ENCODE measurements at regions not wholly inside any gene's neighbourhood (a gene's known extent, or its start where the extent isn't known, plus 50 kb on each side); places are given as distances from the start of the nearest gene placed in this dataset.

DNA sequence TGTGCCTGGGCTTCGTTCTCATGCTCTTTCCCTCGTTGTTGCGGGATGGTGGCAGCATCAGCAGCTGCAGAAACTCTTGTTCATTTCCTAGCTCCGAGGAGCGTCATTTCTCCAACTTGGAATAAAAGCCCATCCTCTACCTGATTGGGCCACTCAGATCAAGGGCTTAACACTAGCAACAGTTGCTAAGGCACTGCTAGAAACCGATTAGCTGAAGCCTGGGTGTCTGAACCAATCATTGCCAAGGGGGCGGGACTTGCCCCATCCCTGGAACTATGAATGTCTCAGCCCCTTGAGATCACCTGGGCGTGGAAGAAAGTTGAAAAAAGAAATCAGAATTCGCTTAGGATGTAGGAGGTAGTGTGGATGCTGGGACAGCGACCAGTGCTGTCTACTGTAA is 145.3 kb downstream of the FOXL1 start:
- no peak for DNase-seq (ENCODE audit: low spot score)
- Histone ChIP-seq H3K27me3 (ENCODE audit: control insufficient read depth in 4 of 4, insufficient read depth in 4 of 4, low read length in 3 of 4) (peaks cover 0 to 6% (median 0%) of the 10 kb centered on the region in 4 donors), H3K4me3 (ENCODE audit: low read depth in 1 of 3, low read length in 3 of 3) (no peak overlapping the region), H3K9ac (ENCODE audit: low read depth in 1 of 2, low read length in 2 of 2) (no peak overlapping the region), H3K9me3 (ENCODE audit: control insufficient read depth in 4 of 4, low read length in 3 of 4) (no peaks in the 10 kb centered on the region), H3K27ac (ENCODE audit: low read depth in 1 of 2, low read length in 2 of 2) (no peak overlapping the region), H3K4me1 (ENCODE audit: control insufficient read depth in 4 of 4, insufficient read depth in 4 of 4, low read length in 3 of 4) (no peaks in the 10 kb centered on the region), H3K36me3 (ENCODE audit: control insufficient read depth in 4 of 4, insufficient read depth in 3 of 4, low read depth in 1 of 4, low read length in 3 of 4) (no peaks in the 10 kb centered on the region)
- 73% methylated on average over 10 of the region's 10 CpGs for WGBS
- TF ChIP-seq, protein P1, sequence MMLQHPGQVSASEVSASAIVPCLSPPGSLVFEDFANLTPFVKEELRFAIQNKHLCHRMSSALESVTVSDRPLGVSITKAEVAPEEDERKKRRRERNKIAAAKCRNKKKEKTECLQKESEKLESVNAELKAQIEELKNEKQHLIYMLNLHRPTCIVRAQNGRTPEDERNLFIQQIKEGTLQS (IDR thresholded peaks at IDR 0.05): no peak
- TF ChIP-seq HNF4A (conservative IDR thresholded peaks at IDR 0.05) (no peak), FOXA1 (IDR thresholded peaks at IDR 0.05) (no peak), FOXA2 (IDR thresholded peaks at IDR 0.05) (no peak), YY1 (IDR thresholded peaks at IDR 0.05) (no peak), NR2F2 (IDR thresholded peaks at IDR 0.05) (no peak), SP1 (IDR thresholded peaks at IDR 0.05) (no peak), TAF1 (conservative IDR thresholded peaks at IDR 0.05) (no peak), JUND (IDR thresholded peaks at IDR 0.05) (no peak), RAD21 (IDR thresholded peaks at IDR 0.05) (no peak), GABPA (IDR thresholded peaks at IDR 0.05 in 1 of 2, conservative IDR thresholded peaks at IDR 0.05 in 1 of 2) (no peak), RXRA (IDR thresholded peaks at IDR 0.05) (no peak), HNF4G (IDR thresholded peaks at IDR 0.05) (no peak), EGR1 (IDR thresholded peaks at IDR 0.05; ENCODE audit: low read depth in 2 of 2) (no peak)
- TF ChIP-seq, protein P2, sequence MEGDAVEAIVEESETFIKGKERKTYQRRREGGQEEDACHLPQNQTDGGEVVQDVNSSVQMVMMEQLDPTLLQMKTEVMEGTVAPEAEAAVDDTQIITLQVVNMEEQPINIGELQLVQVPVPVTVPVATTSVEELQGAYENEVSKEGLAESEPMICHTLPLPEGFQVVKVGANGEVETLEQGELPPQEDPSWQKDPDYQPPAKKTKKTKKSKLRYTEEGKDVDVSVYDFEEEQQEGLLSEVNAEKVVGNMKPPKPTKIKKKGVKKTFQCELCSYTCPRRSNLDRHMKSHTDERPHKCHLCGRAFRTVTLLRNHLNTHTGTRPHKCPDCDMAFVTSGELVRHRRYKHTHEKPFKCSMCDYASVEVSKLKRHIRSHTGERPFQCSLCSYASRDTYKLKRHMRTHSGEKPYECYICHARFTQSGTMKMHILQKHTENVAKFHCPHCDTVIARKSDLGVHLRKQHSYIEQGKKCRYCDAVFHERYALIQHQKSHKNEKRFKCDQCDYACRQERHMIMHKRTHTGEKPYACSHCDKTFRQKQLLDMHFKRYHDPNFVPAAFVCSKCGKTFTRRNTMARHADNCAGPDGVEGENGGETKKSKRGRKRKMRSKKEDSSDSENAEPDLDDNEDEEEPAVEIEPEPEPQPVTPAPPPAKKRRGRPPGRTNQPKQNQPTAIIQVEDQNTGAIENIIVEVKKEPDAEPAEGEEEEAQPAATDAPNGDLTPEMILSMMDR (IDR thresholded peaks at IDR 0.05; ENCODE audit: low read depth, low read length, missing input control): no peak
- TF ChIP-seq, protein P3, sequence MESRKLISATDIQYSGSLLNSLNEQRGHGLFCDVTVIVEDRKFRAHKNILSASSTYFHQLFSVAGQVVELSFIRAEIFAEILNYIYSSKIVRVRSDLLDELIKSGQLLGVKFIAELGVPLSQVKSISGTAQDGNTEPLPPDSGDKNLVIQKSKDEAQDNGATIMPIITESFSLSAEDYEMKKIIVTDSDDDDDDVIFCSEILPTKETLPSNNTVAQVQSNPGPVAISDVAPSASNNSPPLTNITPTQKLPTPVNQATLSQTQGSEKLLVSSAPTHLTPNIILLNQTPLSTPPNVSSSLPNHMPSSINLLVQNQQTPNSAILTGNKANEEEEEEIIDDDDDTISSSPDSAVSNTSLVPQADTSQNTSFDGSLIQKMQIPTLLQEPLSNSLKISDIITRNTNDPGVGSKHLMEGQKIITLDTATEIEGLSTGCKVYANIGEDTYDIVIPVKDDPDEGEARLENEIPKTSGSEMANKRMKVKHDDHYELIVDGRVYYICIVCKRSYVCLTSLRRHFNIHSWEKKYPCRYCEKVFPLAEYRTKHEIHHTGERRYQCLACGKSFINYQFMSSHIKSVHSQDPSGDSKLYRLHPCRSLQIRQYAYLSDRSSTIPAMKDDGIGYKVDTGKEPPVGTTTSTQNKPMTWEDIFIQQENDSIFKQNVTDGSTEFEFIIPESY (IDR thresholded peaks at IDR 0.05): no peak
- TF ChIP-seq, protein P4, sequence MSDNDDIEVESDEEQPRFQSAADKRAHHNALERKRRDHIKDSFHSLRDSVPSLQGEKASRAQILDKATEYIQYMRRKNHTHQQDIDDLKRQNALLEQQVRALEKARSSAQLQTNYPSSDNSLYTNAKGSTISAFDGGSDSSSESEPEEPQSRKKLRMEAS (IDR thresholded peaks at IDR 0.05): no peak
- TF ChIP-seq, protein P5, sequence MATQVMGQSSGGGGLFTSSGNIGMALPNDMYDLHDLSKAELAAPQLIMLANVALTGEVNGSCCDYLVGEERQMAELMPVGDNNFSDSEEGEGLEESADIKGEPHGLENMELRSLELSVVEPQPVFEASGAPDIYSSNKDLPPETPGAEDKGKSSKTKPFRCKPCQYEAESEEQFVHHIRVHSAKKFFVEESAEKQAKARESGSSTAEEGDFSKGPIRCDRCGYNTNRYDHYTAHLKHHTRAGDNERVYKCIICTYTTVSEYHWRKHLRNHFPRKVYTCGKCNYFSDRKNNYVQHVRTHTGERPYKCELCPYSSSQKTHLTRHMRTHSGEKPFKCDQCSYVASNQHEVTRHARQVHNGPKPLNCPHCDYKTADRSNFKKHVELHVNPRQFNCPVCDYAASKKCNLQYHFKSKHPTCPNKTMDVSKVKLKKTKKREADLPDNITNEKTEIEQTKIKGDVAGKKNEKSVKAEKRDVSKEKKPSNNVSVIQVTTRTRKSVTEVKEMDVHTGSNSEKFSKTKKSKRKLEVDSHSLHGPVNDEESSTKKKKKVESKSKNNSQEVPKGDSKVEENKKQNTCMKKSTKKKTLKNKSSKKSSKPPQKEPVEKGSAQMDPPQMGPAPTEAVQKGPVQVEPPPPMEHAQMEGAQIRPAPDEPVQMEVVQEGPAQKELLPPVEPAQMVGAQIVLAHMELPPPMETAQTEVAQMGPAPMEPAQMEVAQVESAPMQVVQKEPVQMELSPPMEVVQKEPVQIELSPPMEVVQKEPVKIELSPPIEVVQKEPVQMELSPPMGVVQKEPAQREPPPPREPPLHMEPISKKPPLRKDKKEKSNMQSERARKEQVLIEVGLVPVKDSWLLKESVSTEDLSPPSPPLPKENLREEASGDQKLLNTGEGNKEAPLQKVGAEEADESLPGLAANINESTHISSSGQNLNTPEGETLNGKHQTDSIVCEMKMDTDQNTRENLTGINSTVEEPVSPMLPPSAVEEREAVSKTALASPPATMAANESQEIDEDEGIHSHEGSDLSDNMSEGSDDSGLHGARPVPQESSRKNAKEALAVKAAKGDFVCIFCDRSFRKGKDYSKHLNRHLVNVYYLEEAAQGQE (IDR thresholded peaks at IDR 0.05): no peak

All from liver (tissue), 8 donors.